MCF 10A (cell line): ENCODE measurements at regions not wholly inside any gene's neighbourhood (a gene's known extent, or its start where the extent isn't known, plus 50 kb on each side); places are given as distances from the start of the nearest gene placed in this dataset.

Experiments used
- BruUV-seq: library from RNA; stranded (reverse); fragments of 400-500 nt; replicated peaks from 2 replicates; lab custom pipeline; 2021; lab: Mats Ljungman, UMichigan
- CTCF ChIA-PET: fragments of 300-600 bp; sonication (Branson Sonifier 250); formaldehyde crosslinking; extraction: SDS; loops from one replicate; lab custom pipeline; 2021; ENCODE audit warnings: antibody characterized with exemption, inconsistent platforms; lab: Yijun Ruan, JAX
- POLR2A ChIA-PET: fragments of 300-600, 350-650 bp; sonication (Branson Sonifier 250); formaldehyde crosslinking; extraction: SDS; loops from one replicate; lab custom pipeline; 2020; ENCODE audit warnings: antibody characterized with exemption, inconsistent platforms; lab: Yijun Ruan, JAX
- DNase-seq: peaks from one replicate; pipeline ENCODE4 v3.0.0-alpha.2; 2018; ENCODE audit not compliant: unreplicated experiment
- H3K27ac Mint-ChIP-seq: one replicate; pipeline ENCODE4 v1.8.0; 2022; ENCODE audit warnings: mild to moderate bottlenecking, low read depth, mixed read lengths; ENCODE audit not compliant: unreplicated experiment
- H3K27me3 Mint-ChIP-seq: one replicate; pipeline ENCODE4 v1.8.0; 2022; ENCODE audit warnings: mixed read lengths; ENCODE audit not compliant: insufficient read depth, unreplicated experiment
- H3K36me3 Mint-ChIP-seq: one replicate; pipeline ENCODE4 v1.8.0; 2022; ENCODE audit warnings: mild to moderate bottlenecking, moderate library complexity, mixed read lengths; ENCODE audit not compliant: insufficient read depth, unreplicated experiment
- H3K4me1 Mint-ChIP-seq: one replicate; pipeline ENCODE4 v1.8.0; 2022; ENCODE audit warnings: mixed read lengths; ENCODE audit not compliant: insufficient read depth, unreplicated experiment
- H3K4me3 Mint-ChIP-seq: one replicate; pipeline ENCODE4 v1.8.0; 2022; ENCODE audit warnings: mild to moderate bottlenecking, moderate library complexity, mixed read lengths; ENCODE audit not compliant: unreplicated experiment
- H3K9me3 Mint-ChIP-seq: one replicate; pipeline ENCODE4 v1.8.0; 2022; ENCODE audit warnings: mixed read lengths; ENCODE audit not compliant: unreplicated experiment
- intact Hi-C: fragments of 100-400 bp; cut with micrococcal nuclease; formaldehyde crosslinking; loops from 2 replicates; pipeline ENCODE4 v1.14.1; 2022
- TF ChIP-seq, protein P1 (sequence below): fragments of 200-600 bp; IDR thresholded peaks from one replicate; pipeline ENCODE4 v1.8.0; 2022; ENCODE audit warnings: antibody characterized with exemption, mild to moderate bottlenecking; ENCODE audit not compliant: unreplicated experiment

GRCh38 chr1:86227026-86227425 lies 70.5 kb upstream of the COL24A1 start:
- Mint-ChIP-seq H3K36me3 (no peaks in the 10 kb centered on the region), H3K27me3 (no peaks in the 10 kb centered on the region), H3K4me3 (no peak overlapping the region), H3K4me1 (peaks cover 6% of the 10 kb centered on the region), H3K9me3 (no peaks in the 10 kb centered on the region), H3K27ac (no peak overlapping the region)
- ChIA-PET POLR2A (no interaction called here), CTCF (interaction anchor here (0.5 to 0.6 kb wide), 2 partner anchors 145 to 207 kb away, joined by 3 to 4 read pairs; no protein-coding TSS in a partner anchor)
- intact Hi-C loops, result no loop called here
- TF ChIP-seq, protein P1, sequence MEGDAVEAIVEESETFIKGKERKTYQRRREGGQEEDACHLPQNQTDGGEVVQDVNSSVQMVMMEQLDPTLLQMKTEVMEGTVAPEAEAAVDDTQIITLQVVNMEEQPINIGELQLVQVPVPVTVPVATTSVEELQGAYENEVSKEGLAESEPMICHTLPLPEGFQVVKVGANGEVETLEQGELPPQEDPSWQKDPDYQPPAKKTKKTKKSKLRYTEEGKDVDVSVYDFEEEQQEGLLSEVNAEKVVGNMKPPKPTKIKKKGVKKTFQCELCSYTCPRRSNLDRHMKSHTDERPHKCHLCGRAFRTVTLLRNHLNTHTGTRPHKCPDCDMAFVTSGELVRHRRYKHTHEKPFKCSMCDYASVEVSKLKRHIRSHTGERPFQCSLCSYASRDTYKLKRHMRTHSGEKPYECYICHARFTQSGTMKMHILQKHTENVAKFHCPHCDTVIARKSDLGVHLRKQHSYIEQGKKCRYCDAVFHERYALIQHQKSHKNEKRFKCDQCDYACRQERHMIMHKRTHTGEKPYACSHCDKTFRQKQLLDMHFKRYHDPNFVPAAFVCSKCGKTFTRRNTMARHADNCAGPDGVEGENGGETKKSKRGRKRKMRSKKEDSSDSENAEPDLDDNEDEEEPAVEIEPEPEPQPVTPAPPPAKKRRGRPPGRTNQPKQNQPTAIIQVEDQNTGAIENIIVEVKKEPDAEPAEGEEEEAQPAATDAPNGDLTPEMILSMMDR, result no peak
- no TSS peak for BruUV-seq
- DNase-seq, result no peak

DNA sequence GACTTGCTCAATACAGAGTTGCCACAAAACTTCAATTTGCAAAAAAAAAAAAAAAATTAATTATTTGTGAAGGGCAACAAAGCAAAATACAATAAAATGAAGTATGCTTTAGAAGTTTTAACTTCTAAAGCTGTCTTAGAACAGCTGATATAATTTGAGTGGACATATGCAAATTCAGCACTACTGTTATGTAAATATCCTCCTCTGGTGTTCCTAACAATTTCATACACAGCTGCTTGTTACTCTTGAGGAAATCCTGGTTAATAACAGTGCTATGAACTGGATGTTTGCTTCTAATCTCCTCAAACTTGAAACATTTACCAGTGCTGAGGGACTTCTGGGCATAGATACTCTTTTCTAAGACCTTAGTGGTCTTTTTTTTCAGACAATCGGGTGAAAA lies 69.6 kb upstream of the COL24A1 start:
- H3K36me3 Mint-ChIP-seq, result no peaks in the 10 kb centered on the region
- BruUV-seq, result no TSS peak
- CTCF ChIA-PET, result interaction anchor here (0.5 to 0.7 kb wide), 2 partner anchors 207 to 783 kb away, joined by 3 to 4 read pairs; no protein-coding TSS in a partner anchor
- peaks cover 3% of the 10 kb centered on the region for H3K4me1 Mint-ChIP-seq
- intact Hi-C loops, result no loop called here
- POLR2A ChIA-PET, result interaction anchor here (1.8 kb wide), 1 partner anchor 10 kb away, joined by 6 read pairs; no protein-coding TSS in a partner anchor
- no peak for DNase-seq
- no peaks in the 10 kb centered on the region for H3K9me3 Mint-ChIP-seq
- no peak overlapping the region for H3K27ac Mint-ChIP-seq
- no peaks in the 10 kb centered on the region for H3K27me3 Mint-ChIP-seq
- H3K4me3 Mint-ChIP-seq, result no peak overlapping the region
- TF ChIP-seq, protein P1, result no peak

GRCh38 chr1:86224651-86225310 lies 68.2 kb upstream of the COL24A1 start:
- TF ChIP-seq, protein P1, result no peak
- Mint-ChIP-seq H3K4me3 (no peak overlapping the region), H3K9me3 (no peaks in the 10 kb centered on the region), H3K27me3 (no peaks in the 10 kb centered on the region), H3K4me1 (no peaks in the 10 kb centered on the region), H3K27ac (no peak overlapping the region), H3K36me3 (no peaks in the 10 kb centered on the region)
- intact Hi-C loops, result loop anchor here (5.0 kb wide), 1 partner anchor 52 kb away; no protein-coding TSS in a partner anchor
- POLR2A ChIA-PET, result interaction anchor here (1.8 kb wide), 1 partner anchor 11 kb away, joined by 6 read pairs; no protein-coding TSS in a partner anchor
- CTCF ChIA-PET, result no interaction called here
- DNase-seq, result no peak
- no TSS peak for BruUV-seq

DNA sequence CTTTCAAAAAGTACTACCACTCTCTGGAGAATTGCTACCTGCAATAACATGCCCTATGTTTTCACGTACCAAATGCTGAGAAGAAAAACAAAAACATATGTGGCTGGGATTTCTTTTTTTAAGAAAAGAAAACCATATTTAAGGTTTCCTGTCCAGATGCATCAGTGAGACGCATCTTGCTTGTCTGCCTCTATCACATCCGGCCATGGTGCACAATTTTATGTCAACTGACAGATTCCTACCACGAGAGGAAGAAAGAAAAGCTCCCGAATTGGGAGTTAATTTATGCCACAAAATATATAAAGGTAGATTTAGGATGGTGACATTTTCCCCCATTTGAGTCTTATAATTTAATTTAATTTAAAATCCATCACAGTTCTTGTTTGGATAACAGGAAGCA lies 62.3 kb upstream of the COL24A1 start:
- no peaks in the 10 kb centered on the region for H3K27me3 Mint-ChIP-seq
- no peaks in the 10 kb centered on the region for H3K36me3 Mint-ChIP-seq
- H3K9me3 Mint-ChIP-seq, result no peaks in the 10 kb centered on the region
- no peaks in the 10 kb centered on the region for H3K4me1 Mint-ChIP-seq
- no TSS peak for BruUV-seq
- ChIA-PET POLR2A (no interaction called here), CTCF (no interaction called here)
- TF ChIP-seq, protein P1, result no peak
- intact Hi-C loops, result no loop called here
- no peak overlapping the region for H3K4me3 Mint-ChIP-seq
- DNase-seq, result no peak
- no peak overlapping the region for H3K27ac Mint-ChIP-seq
